Ovary (tissue), 7 donors: ENCODE measurements at regions not wholly inside any gene's neighbourhood (a gene's known extent, or its start where the extent isn't known, plus 50 kb on each side); places are given as distances from the start of the nearest gene placed in this dataset.

Experiments used
- DNase-seq, 5 donors: peaks; one replicate each; pipeline ENCODE4 v3.0.0-alpha.2; 2019 to 2020
- H3K27ac ChIP-seq, 2 donors: fragments of 200-600 bp; one replicate each; pipeline versions ENCODE4 v1.5.1 to v1.8.0; 2019 to 2022
- H3K27me3 ChIP-seq: fragments of 200-600 bp; one replicate; pipeline ENCODE4 v1.8.0; 2022
- H3K36me3 ChIP-seq: fragments of 200-600 bp; sonication (generic); one replicate; pipeline ENCODE4 v1.5.1; 2019
- H3K4me1 ChIP-seq: one replicate; pipeline ENCODE4 v1.8.1; 2013; ENCODE audit warnings: mild to moderate bottlenecking, moderate library complexity; ENCODE audit not compliant: insufficient read depth
- H3K4me3 ChIP-seq: fragments of 200-600 bp; sonication (generic); one replicate; pipeline ENCODE4 v1.5.1; 2017
- H3K9me3 ChIP-seq, 2 donors: fragments of 200-600 bp in 1 of 2; sonication (generic) in 1 of 2; one replicate each; pipeline versions ENCODE4 v1.5.1 to v1.8.1; 2013 to 2019; ENCODE audit warnings: mild to moderate bottlenecking in 1 of 2, moderate library complexity in 1 of 2
- EP300 ChIP-seq: sonication (generic); formaldehyde crosslinking; IDR thresholded peaks from one replicate; pipeline ENCODE4 v1.6.1; 2017; ENCODE audit warnings: antibody characterized with exemption
- POLR2A ChIP-seq: fragments of 450-650 bp; IDR thresholded peaks from one replicate; pipeline ENCODE4 v1.6.1; 2017; ENCODE audit warnings: antibody characterized with exemption, mild to moderate bottlenecking, moderate library complexity
- WGBS, 3 donors: extraction: QIAGEN DNeasy Blood & Tissue Kit in 1 of 3; methylation state at CpG; one replicate each; pipeline versions ENCODE4 v1.1.5 to v1.1.7; 2013 to 2017; 5-methylcytosine and 5-hydroxymethylcytosine counted together
- intact Hi-C, 4 donors: fragments of 100-400 bp; cut with DNase I; formaldehyde crosslinking; loops; one replicate each; pipeline versions ENCODE4 v1.11.0 to v1.15.1; 2022 to 2023
- TF ChIP-seq, protein P1 (sequence below), 3 donors: fragments of 450-650 bp in 2 of 3; fragments of 200-600 bp in 1 of 3; IDR thresholded peaks; one replicate each; pipeline versions ENCODE4 v1.5.1 to v1.8.0; 2016 to 2022; ENCODE audit warnings: antibody characterized with exemption in 3 of 3, mild to moderate bottlenecking in 1 of 3
- donor health status: DM: no; HTN: no; CAD: no; lungs with moderate emphysema.
- donor health status: DM: no; HTN: no; CAD: no.
- donor health status: Bipolar disorder and iron deficiency.
- donor health status: DM: no; HTN: no; CAD: no.
- donor health status: DM: yes; HTN: yes; CAD: no.

- no peaks in the 10 kb centered on the region for H3K27me3 ChIP-seq
- no peak overlapping the region for H3K4me3 ChIP-seq
- no peak overlapping the region for H3K27ac ChIP-seq
- intact Hi-C loops, result no loop called here
- no peaks in the 10 kb centered on the region for H3K4me1 ChIP-seq
- DNase-seq, result no peak
- no peak for TF ChIP-seq EP300
- TF ChIP-seq, protein P1, sequence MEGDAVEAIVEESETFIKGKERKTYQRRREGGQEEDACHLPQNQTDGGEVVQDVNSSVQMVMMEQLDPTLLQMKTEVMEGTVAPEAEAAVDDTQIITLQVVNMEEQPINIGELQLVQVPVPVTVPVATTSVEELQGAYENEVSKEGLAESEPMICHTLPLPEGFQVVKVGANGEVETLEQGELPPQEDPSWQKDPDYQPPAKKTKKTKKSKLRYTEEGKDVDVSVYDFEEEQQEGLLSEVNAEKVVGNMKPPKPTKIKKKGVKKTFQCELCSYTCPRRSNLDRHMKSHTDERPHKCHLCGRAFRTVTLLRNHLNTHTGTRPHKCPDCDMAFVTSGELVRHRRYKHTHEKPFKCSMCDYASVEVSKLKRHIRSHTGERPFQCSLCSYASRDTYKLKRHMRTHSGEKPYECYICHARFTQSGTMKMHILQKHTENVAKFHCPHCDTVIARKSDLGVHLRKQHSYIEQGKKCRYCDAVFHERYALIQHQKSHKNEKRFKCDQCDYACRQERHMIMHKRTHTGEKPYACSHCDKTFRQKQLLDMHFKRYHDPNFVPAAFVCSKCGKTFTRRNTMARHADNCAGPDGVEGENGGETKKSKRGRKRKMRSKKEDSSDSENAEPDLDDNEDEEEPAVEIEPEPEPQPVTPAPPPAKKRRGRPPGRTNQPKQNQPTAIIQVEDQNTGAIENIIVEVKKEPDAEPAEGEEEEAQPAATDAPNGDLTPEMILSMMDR (IDR thresholded peaks at IDR 0.05), result no peak
- TF ChIP-seq POLR2A, result no peak
- H3K36me3 ChIP-seq, result no peaks in the 10 kb centered on the region
- H3K9me3 ChIP-seq, result no peaks in the 10 kb centered on the region
- 46 to 68% (median 59%) methylated on average over 3 of the region's 3 CpGs for WGBS, 3 donors
These were observed 276.0 kb downstream of the GPATCH2 start for GRCh38 chr1:217354895-217355294.

- Histone ChIP-seq H3K4me1 (no peaks in the 10 kb centered on the region), H3K27ac (no peak overlapping the region), H3K36me3 (no peaks in the 10 kb centered on the region), H3K9me3 (no peaks in the 10 kb centered on the region), H3K27me3 (no peaks in the 10 kb centered on the region), H3K4me3 (no peak overlapping the region)
- TF ChIP-seq EP300 (no peak), POLR2A (no peak)
- TF ChIP-seq, protein P1 (IDR thresholded peaks at IDR 0.05), result no peak
- intact Hi-C loops, result no loop called here
- 74 to 77% (median 76%) methylated on average over 7 of the region's 7 CpGs for WGBS, 3 donors
- DNase-seq, result no peak
These were observed 281.8 kb downstream of the GPATCH2 start for GRCh38 chr1:217348960-217349664.

DNA sequence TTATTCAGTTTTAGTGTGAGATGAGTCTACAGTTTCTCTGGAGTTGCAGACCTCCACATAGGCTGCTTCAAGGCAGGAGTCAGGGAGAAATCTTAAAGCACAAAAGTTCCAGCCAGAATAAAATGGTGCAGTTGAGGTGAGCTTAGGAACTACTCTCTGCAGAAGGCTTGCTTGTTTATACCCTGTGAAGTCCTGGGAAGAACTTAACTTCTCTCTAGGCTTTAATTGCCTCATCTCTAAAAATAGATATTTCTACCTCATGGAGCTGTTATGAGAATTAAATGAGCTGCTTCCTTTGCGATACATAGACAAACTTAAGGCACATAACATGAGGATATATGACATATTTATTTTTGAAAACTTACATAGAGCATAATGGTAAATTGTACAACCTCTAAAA lies 286.2 kb downstream of the GPATCH2 start:
- Histone ChIP-seq H3K27me3 (no peaks in the 10 kb centered on the region), H3K36me3 (no peaks in the 10 kb centered on the region), H3K4me3 (no peak overlapping the region), H3K4me1 (no peaks in the 10 kb centered on the region), H3K27ac (no peak overlapping the region), H3K9me3 (no peaks in the 10 kb centered on the region)
- 91 to 98% (median 94%) methylated on average over 1 of the region's 1 CpG for WGBS, 3 donors
- intact Hi-C loops, result loop anchor here in 1 of 4 donors (2.0 kb wide), 1 partner anchor 30 kb away; no protein-coding TSS in a partner anchor
- TF ChIP-seq POLR2A, result no peak
- TF ChIP-seq, protein P1 (IDR thresholded peaks at IDR 0.05), result no peak
- no peak for TF ChIP-seq EP300
- DNase-seq, result no peak

- WGBS, 3 donors, result 45 to 56% (median 54%) methylated on average over 8 of the region's 8 CpGs
- H3K27me3 ChIP-seq, result no peaks in the 10 kb centered on the region
- TF ChIP-seq, protein P1 (IDR thresholded peaks at IDR 0.05), result no peak
- TF ChIP-seq POLR2A (no peak), EP300 (no peak)
- no peaks in the 10 kb centered on the region for H3K9me3 ChIP-seq
- DNase-seq, result no peak
- H3K27ac ChIP-seq, result no peak overlapping the region
- H3K4me1 ChIP-seq, result no peaks in the 10 kb centered on the region
- no peaks in the 10 kb centered on the region for H3K36me3 ChIP-seq
- H3K4me3 ChIP-seq, result no peak overlapping the region
- intact Hi-C loops, result loop anchor here in 1 of 4 donors (2.0 kb wide), 1 partner anchor 31 kb away; no protein-coding TSS in a partner anchor
These were observed 287.0 kb downstream of the GPATCH2 start for GRCh38 chr1:217343907-217344306.
